Spinal cord (tissue), 9 donors: ENCODE measurements at regions not wholly inside any gene's neighbourhood (a gene's known extent, or its start where the extent isn't known, plus 50 kb on each side); places are given as distances from the start of the nearest gene placed in this dataset.
"Not testable (repeated sequence)": the region's sequence is repeated elsewhere in the genome, so short reads cannot be mapped to it uniquely, and the experiment has no call there.

ENCODE experiments used
- DNase-seq, 6 donors: peaks; one replicate each; pipeline versions ENCODE4 v3.0.0 to v3.0.0-alpha.2; 2013 to 2015; ENCODE audit warnings: low spot score in 6 of 6, low read depth in 4 of 6
- H3K27ac ChIP-seq: one replicate; pipeline ENCODE4 v1.5.1; 2013; ENCODE audit warnings: low read depth, low read length, control low read depth
- H3K27me3 ChIP-seq: one replicate; pipeline ENCODE4 v1.6.1; 2013; ENCODE audit warnings: low read length; ENCODE audit not compliant: control insufficient read depth, insufficient read depth
- H3K36me3 ChIP-seq: one replicate; pipeline ENCODE4 v1.6.1; 2013; ENCODE audit warnings: low read length; ENCODE audit not compliant: control insufficient read depth, insufficient read depth
- H3K4me1 ChIP-seq: one replicate; pipeline ENCODE4 v1.6.1; 2013; ENCODE audit warnings: low read length; ENCODE audit not compliant: control insufficient read depth, insufficient read depth
- H3K4me3 ChIP-seq: one replicate; pipeline ENCODE4 v1.5.1; 2013; ENCODE audit warnings: low read depth, low read length, control low read depth
- H3K9me3 ChIP-seq: one replicate; pipeline ENCODE4 v1.6.1; 2013; ENCODE audit warnings: low read length; ENCODE audit not compliant: control insufficient read depth, insufficient read depth
- WGBS: methylation state at CpG from one replicate; pipeline ENCODE4 v1.1.5; 2013; ENCODE audit warnings: missing lambda C conversion rate; ENCODE audit not compliant: insufficient coverage; 5-methylcytosine and 5-hydroxymethylcytosine counted together
- donor health status: healthy.

GRCh38 chr12:14032191-14032590 is 50.8 kb upstream of the GRIN2B start:
- H3K36me3 ChIP-seq, H3K27ac ChIP-seq, H3K4me3 ChIP-seq, DNase-seq, H3K9me3 ChIP-seq, H3K4me1 ChIP-seq, H3K27me3 ChIP-seq: not testable (repeated sequence)
- WGBS, result 80% methylated on average over 6 of the region's 11 CpGs

GRCh38 chr12:14043776-14044175 is 62.4 kb upstream of the GRIN2B start:
- WGBS, result 78% methylated on average over 2 of the region's 2 CpGs
- Histone ChIP-seq H3K9me3 (no peaks in the 10 kb centered on the region), H3K36me3 (no peaks in the 10 kb centered on the region)

GRCh38 chr12:14048941-14049545 is 67.6 kb upstream of the GRIN2B start:
- 53% methylated on average over 2 of the region's 4 CpGs for WGBS
- Histone ChIP-seq H3K4me1 (no peaks in the 10 kb centered on the region), H3K4me3 (no peak overlapping the region), H3K9me3 (no peaks in the 10 kb centered on the region), H3K27ac (no peak overlapping the region), H3K27me3 (no peaks in the 10 kb centered on the region), H3K36me3 (no peaks in the 10 kb centered on the region)
- DNase-seq, result peak in 1 of 6 donors; percentile 20

More at GRCh38 chr12:14043776-14044175, 62.4 kb upstream of the GRIN2B start:
- no peaks in the 10 kb centered on the region for H3K27me3 ChIP-seq
- peak in 1 of 6 donors; percentile 59 for DNase-seq
- no peak overlapping the region for H3K27ac ChIP-seq
- H3K4me1 ChIP-seq, result no peaks in the 10 kb centered on the region
- H3K4me3 ChIP-seq, result no peak overlapping the region

- Histone ChIP-seq H3K9me3 (no peaks in the 10 kb centered on the region), H3K36me3 (no peaks in the 10 kb centered on the region), H3K27me3 (no peaks in the 10 kb centered on the region), H3K4me3 (no peak overlapping the region), H3K4me1 (no peaks in the 10 kb centered on the region), H3K27ac (no peak overlapping the region)
- 81% methylated on average over 5 of the region's 7 CpGs for WGBS
- DNase-seq, result no peak
Observed at GRCh38 chr12:14057895-14058294, 76.5 kb upstream of the GRIN2B start.

- Histone ChIP-seq H3K9me3 (no peaks in the 10 kb centered on the region), H3K4me3 (no peak overlapping the region), H3K27me3 (no peaks in the 10 kb centered on the region), H3K4me1 (no peaks in the 10 kb centered on the region), H3K27ac (no peak overlapping the region), H3K36me3 (no peaks in the 10 kb centered on the region)
- 75% methylated on average over 1 of the region's 1 CpG for WGBS
- DNase-seq, result peak in 1 of 6 donors; percentile 77
Observed at GRCh38 chr12:14058717-14059116, 77.3 kb upstream of the GRIN2B start.

GRCh38 chr12:14059548-14059947 is 78.1 kb upstream of the GRIN2B start:
- Histone ChIP-seq H3K4me1 (no peaks in the 10 kb centered on the region), H3K36me3 (no peaks in the 10 kb centered on the region), H3K9me3 (no peaks in the 10 kb centered on the region), H3K27ac (no peak overlapping the region), H3K4me3 (no peak overlapping the region), H3K27me3 (no peaks in the 10 kb centered on the region)
- no CpG with 5 or more reads among the region's 2 CpGs for WGBS
- DNase-seq, result no peak

- Histone ChIP-seq H3K9me3 (no peaks in the 10 kb centered on the region), H3K36me3 (no peaks in the 10 kb centered on the region), H3K4me3 (no peak overlapping the region), H3K27ac (no peak overlapping the region), H3K4me1 (no peaks in the 10 kb centered on the region), H3K27me3 (no peaks in the 10 kb centered on the region)
- WGBS, result no CpG with 5 or more reads among the region's 1 CpG
- DNase-seq, result no peak
Observed at GRCh38 chr12:14065616-14066015, 84.2 kb upstream of the GRIN2B start.

- no peak overlapping the region for H3K27ac ChIP-seq
- no peak overlapping the region for H3K4me3 ChIP-seq
- DNase-seq, result no peak
- H3K9me3 ChIP-seq, result no peaks in the 10 kb centered on the region
- H3K27me3 ChIP-seq, result no peaks in the 10 kb centered on the region
- no peaks in the 10 kb centered on the region for H3K36me3 ChIP-seq
- H3K4me1 ChIP-seq, result no peaks in the 10 kb centered on the region
Observed at GRCh38 chr12:14066021-14066420, 84.6 kb upstream of the GRIN2B start.

- H3K36me3 ChIP-seq, result no peaks in the 10 kb centered on the region
- 75% methylated on average over 1 of the region's 2 CpGs for WGBS
- no peaks in the 10 kb centered on the region for H3K27me3 ChIP-seq
- no peak overlapping the region for H3K4me3 ChIP-seq
- no peak for DNase-seq
- no peaks in the 10 kb centered on the region for H3K4me1 ChIP-seq
- H3K9me3 ChIP-seq, result no peaks in the 10 kb centered on the region
- no peak overlapping the region for H3K27ac ChIP-seq
Observed at GRCh38 chr12:14068961-14069360, 87.6 kb upstream of the GRIN2B start.

- H3K4me3 ChIP-seq, result no peak overlapping the region
- WGBS, result no CpG with 5 or more reads among the region's 1 CpG
Observed at GRCh38 chr12:14071833-14072232, 90.4 kb upstream of the GRIN2B start.

More at GRCh38 chr12:14071833-14072232, 90.4 kb upstream of the GRIN2B start:
- Histone ChIP-seq H3K9me3 (no peaks in the 10 kb centered on the region), H3K36me3 (no peaks in the 10 kb centered on the region), H3K27ac (no peak overlapping the region), H3K4me1 (no peaks in the 10 kb centered on the region), H3K27me3 (no peaks in the 10 kb centered on the region)
- DNase-seq, result no peak
